ENCODE measurements at regions not wholly inside any gene's neighbourhood (a gene's known extent, or its start where the extent isn't known, plus 50 kb on each side); places are given as distances from the start of the nearest gene placed in this dataset.

DNA sequence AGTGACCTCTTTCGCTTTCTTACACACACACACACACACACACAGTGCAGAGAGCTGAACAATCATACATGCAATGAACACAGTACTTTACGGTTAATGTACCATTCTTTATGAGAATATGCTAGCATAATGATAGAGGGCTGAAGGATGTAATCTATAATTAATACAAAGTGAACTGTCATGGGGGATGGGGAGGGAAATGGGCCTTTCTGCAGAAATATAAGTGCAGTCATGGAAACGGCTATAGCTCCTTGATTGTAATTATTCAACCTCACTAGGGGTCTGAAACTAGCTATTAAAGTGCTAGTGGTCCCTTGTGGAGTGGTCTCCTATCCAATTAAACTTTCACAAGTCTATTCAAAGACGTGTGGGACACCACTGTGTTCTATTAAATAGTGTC lies 443.2 kb upstream of the FOXG1 start:
- TF ChIP-seq, protein P1, sequence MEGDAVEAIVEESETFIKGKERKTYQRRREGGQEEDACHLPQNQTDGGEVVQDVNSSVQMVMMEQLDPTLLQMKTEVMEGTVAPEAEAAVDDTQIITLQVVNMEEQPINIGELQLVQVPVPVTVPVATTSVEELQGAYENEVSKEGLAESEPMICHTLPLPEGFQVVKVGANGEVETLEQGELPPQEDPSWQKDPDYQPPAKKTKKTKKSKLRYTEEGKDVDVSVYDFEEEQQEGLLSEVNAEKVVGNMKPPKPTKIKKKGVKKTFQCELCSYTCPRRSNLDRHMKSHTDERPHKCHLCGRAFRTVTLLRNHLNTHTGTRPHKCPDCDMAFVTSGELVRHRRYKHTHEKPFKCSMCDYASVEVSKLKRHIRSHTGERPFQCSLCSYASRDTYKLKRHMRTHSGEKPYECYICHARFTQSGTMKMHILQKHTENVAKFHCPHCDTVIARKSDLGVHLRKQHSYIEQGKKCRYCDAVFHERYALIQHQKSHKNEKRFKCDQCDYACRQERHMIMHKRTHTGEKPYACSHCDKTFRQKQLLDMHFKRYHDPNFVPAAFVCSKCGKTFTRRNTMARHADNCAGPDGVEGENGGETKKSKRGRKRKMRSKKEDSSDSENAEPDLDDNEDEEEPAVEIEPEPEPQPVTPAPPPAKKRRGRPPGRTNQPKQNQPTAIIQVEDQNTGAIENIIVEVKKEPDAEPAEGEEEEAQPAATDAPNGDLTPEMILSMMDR (optimal IDR thresholded peaks at IDR 0.05 in 1 of 3, IDR thresholded peaks at IDR 0.05 in 1 of 3, conservative IDR thresholded peaks at IDR 0.05 in 1 of 3; ENCODE audit: extremely low read depth in 1 of 3, insufficient read depth in 2 of 3, low read length in 3 of 3) = no peak
- TF ChIP-seq EZH2 (IDR thresholded peaks at IDR 0.05; ENCODE audit: low read length) = no peak

All from keratinocyte (primary cell).